HCT116 (cell line): ENCODE measurements at regions not wholly inside any gene's neighbourhood (a gene's known extent, or its start where the extent isn't known, plus 50 kb on each side); places are given as distances from the start of the nearest gene placed in this dataset.

ENCODE experiments used
- ATAC-seq: fragments of 200-7000 bp; cut with Tn5 transposase; 2 replicates; pipeline ENCODE4 v1.9.1; 2020; ENCODE audit warnings: mild to moderate bottlenecking, moderate library complexity
- BruUV-seq: library from RNA; stranded (reverse); fragments of 400-500 nt; replicated peaks from 2 replicates; lab custom pipeline; 2021; lab: Mats Ljungman, UMichigan
- CTCF ChIA-PET: fragments of 300-600 bp; sonication (Branson Sonifier 250); formaldehyde crosslinking; loops from one replicate; lab custom pipeline; 2021; ENCODE audit warnings: antibody characterized with exemption; lab: Charles Lee
- POLR2A ChIA-PET: fragments of 300-600, 350-600 bp; sonication (Branson Sonifier 250); formaldehyde crosslinking; loops from one replicate; lab custom pipeline; 2021; ENCODE audit warnings: antibody characterized with exemption; lab: Charles Lee
- RAD21 ChIA-PET, 2 experiments: fragments of 300-600 bp; sonication (Branson Sonifier 250); formaldehyde crosslinking; loops; one replicate each; lab custom pipeline; 2023; ENCODE audit warnings: low total read pairs in 2 of 2; ENCODE audit not compliant: uncharacterized antibody in 2 of 2, unreplicated experiment in 2 of 2, low non-redundant PET in 1 of 2; lab: Charles Lee
- DNase-seq: peaks from one replicate; pipeline ENCODE4 v3.0.0-alpha.2; 2010; ENCODE audit warnings: low read depth, low spot score
- H2AFZ ChIP-seq: fragments of 200-600 bp; shearing (Covaris generic), sonication (generic); 2 replicates; pipeline ENCODE4 v1.6.1; 2017; ENCODE audit warnings: low read depth, mixed run types, mixed read lengths, antibody characterized with exemption, low read length; ENCODE audit not compliant: poor library complexity, severe bottlenecking
- H3K27ac ChIP-seq: 2 replicates; pipeline ENCODE4 v1.5.1; 2012; ENCODE audit warnings: low read depth, low read length
- H3K27me3 ChIP-seq: fragments of 200-600 bp; sonication (generic); 2 replicates; pipeline ENCODE4 v1.6.1; 2016; ENCODE audit warnings: mixed run types, low read length, mixed read lengths; ENCODE audit not compliant: insufficient read depth
- H3K36me3 ChIP-seq, 2 experiments: fragments of 200-500 bp in 1 of 2; fragments of 200-600 bp in 1 of 2; sonication (Bioruptor generic) in 1 of 2; sonication (generic) in 1 of 2; 2 replicates each; pipeline versions ENCODE4 v1.5.1 to v1.6.1; 2014 to 2016; ENCODE audit warnings: low read length in 2 of 2, inconsistent platforms in 1 of 2, mixed read lengths in 1 of 2, mixed run types in 1 of 2; ENCODE audit not compliant: insufficient read depth in 2 of 2, control insufficient read depth in 1 of 2
- H3K4me1 ChIP-seq, 2 experiments: fragments of 200-600 bp in 1 of 2; sonication (generic) in 1 of 2; 2 replicates each; pipeline versions ENCODE4 v1.5.1 to v1.6.1; 2012 to 2017; ENCODE audit warnings: low read length in 2 of 2, inconsistent platforms in 1 of 2, mild to moderate bottlenecking in 1 of 2, mixed read lengths in 1 of 2, mixed run types in 1 of 2, moderate library complexity in 1 of 2; ENCODE audit not compliant: insufficient read depth in 2 of 2, control insufficient read depth in 1 of 2
- H3K4me2 ChIP-seq: fragments of 200-600 bp; sonication (generic); 2 replicates; pipeline ENCODE4 v1.6.1; 2017; ENCODE audit warnings: mixed run types, low read length, mixed read lengths
- H3K4me3 ChIP-seq, 2 experiments: fragments of 200-600 bp in 1 of 2; sonication (generic) in 1 of 2; replicated peaks in 1 of 2; 2 replicates each; pipeline ENCODE4 v1.5.1; 2011 to 2016; ENCODE audit warnings: low read length in 2 of 2, control low read depth in 1 of 2, low read depth in 1 of 2, mild to moderate bottlenecking in 1 of 2, mixed read lengths in 1 of 2, mixed run types in 1 of 2
- H3K79me2 ChIP-seq: fragments of 200-600 bp; sonication (generic); 2 replicates; pipeline ENCODE4 v1.6.1; 2017; ENCODE audit warnings: mild to moderate bottlenecking, mixed run types, low read length, moderate library complexity, mixed read lengths; ENCODE audit not compliant: insufficient read depth
- H3K9ac ChIP-seq: fragments of 200-600 bp; sonication (generic); 2 replicates; pipeline ENCODE4 v1.6.1; 2016; ENCODE audit warnings: low read length, mixed read lengths
- H3K9me2 ChIP-seq: fragments of 200-600 bp; sonication (generic), shearing (Covaris generic); 2 replicates; pipeline ENCODE4 v1.6.1; 2017; ENCODE audit warnings: mixed run types, mild to moderate bottlenecking, moderate library complexity; ENCODE audit not compliant: insufficient read depth
- H3K9me3 ChIP-seq, 2 experiments: fragments of 200-500 bp in 1 of 2; fragments of 200-600 bp in 1 of 2; sonication (Bioruptor generic) in 1 of 2; sonication (generic) in 1 of 2; 2 replicates each; pipeline ENCODE4 v1.6.1; 2014 to 2017; ENCODE audit warnings: low read length in 2 of 2, mixed read lengths in 2 of 2, inconsistent platforms in 1 of 2, low read depth in 1 of 2, mild to moderate bottlenecking in 1 of 2, mixed run types in 1 of 2, moderate library complexity in 1 of 2; ENCODE audit not compliant: control insufficient read depth in 1 of 2, insufficient read depth in 1 of 2
- H4K20me1 ChIP-seq: fragments of 200-600 bp; sonication (generic), shearing (Covaris generic); 2 replicates; pipeline ENCODE4 v1.6.1; 2017; ENCODE audit warnings: mixed run types, mild to moderate bottlenecking, moderate library complexity; ENCODE audit not compliant: insufficient read depth
- CBX3 ChIP-seq: IDR thresholded peaks from 2 replicates; pipeline ENCODE4 v1.6.1; 2012; ENCODE audit warnings: low read depth
- EZH2phosphoT487 ChIP-seq: fragments of 200-600 bp; IDR thresholded peaks from 2 replicates; pipeline ENCODE4 v1.6.1; 2018; ENCODE audit warnings: antibody characterized with exemption, borderline replicate concordance
- FOSL1 ChIP-seq: IDR thresholded peaks from 2 replicates; pipeline ENCODE4 v1.6.1; 2012; ENCODE audit warnings: low read depth
- POLR2A ChIP-seq: IDR thresholded peaks from 2 replicates; pipeline ENCODE4 v1.7.0; 2011; ENCODE audit warnings: borderline replicate concordance; ENCODE audit not compliant: insufficient read depth, insufficient read length; ENCODE audit errors: extremely low read depth
- POLR2AphosphoS5 ChIP-seq: IDR thresholded peaks from 2 replicates; pipeline ENCODE4 v1.6.1; 2011; ENCODE audit warnings: mild to moderate bottlenecking, low read depth, low read length, moderate library complexity
- RAD21 ChIP-seq: IDR thresholded peaks from 2 replicates; pipeline ENCODE4 v1.6.1; 2012; ENCODE audit warnings: low read depth, mild to moderate bottlenecking
- SIN3A ChIP-seq: IDR thresholded peaks from 2 replicates; pipeline ENCODE4 v1.6.1; 2012; ENCODE audit warnings: low read depth
- ZFX ChIP-seq: fragments of 450-650 bp; IDR thresholded peaks from 2 replicates; pipeline ENCODE4 v1.6.1; 2017
- ZNF274 ChIP-seq: fragments of 200-500 bp; sonication (Bioruptor generic); IDR thresholded peaks from 2 replicates; pipeline ENCODE4 v1.6.1; 2014; ENCODE audit warnings: mild to moderate bottlenecking, low read depth, low read length, inconsistent platforms
- intact Hi-C: fragments of 100-400 bp; cut with micrococcal nuclease; formaldehyde crosslinking; loops from 2 replicates; pipeline ENCODE4 v1.10.0; 2022

GRCh38 chr2:240289701-240290431 lies 145.6 kb upstream of the GPC1 start:
- DNase-seq (no peak), ATAC-seq (no peak)
- ChIA-PET RAD21 (no interaction called here), POLR2A (no interaction called here), CTCF (no interaction called here)
- Histone ChIP-seq H3K4me1 (no peaks in the 10 kb centered on the region), H3K4me3 (no peak overlapping the region), H4K20me1 (no peaks in the 10 kb centered on the region), H3K4me2 (no peak overlapping the region), H3K36me3 (no peaks in the 10 kb centered on the region), H3K27ac (no peak overlapping the region), H3K9ac (no peak overlapping the region), H3K9me3 (no peaks in the 10 kb centered on the region), H3K9me2 (no peaks in the 10 kb centered on the region), H3K27me3 (no peaks in the 10 kb centered on the region), H3K79me2 (no peaks in the 10 kb centered on the region), H2AFZ (no peak overlapping the region)
- intact Hi-C loops: loop anchor here (10.0 kb wide), 1 partner anchor 145 kb away; the partner anchor contains the start of gene GPC1
- TF ChIP-seq POLR2A (no peak), EZH2phosphoT487 (no peak), POLR2AphosphoS5 (no peak), RAD21 (no peak), FOSL1 (no peak), CBX3 (no peak), ZNF274 (no peak), SIN3A (no peak)
- BruUV-seq: no TSS peak

GRCh38 chr2:240290432-240291336 lies 144.8 kb upstream of the GPC1 start:
- ChIA-PET CTCF (no interaction called here), RAD21 (no interaction called here), POLR2A (no interaction called here)
- TF ChIP-seq ZFX (no peak), POLR2A (no peak)
- DNase-seq: no peak
- no peak overlapping the region for H2AFZ ChIP-seq
- H3K4me1 ChIP-seq: peaks cover 3 to 7% of the 10 kb centered on the region in 2 experiments
- no peak for ATAC-seq
- no peaks in the 10 kb centered on the region for H3K27me3 ChIP-seq
- intact Hi-C loops: loop anchor here (10.0 kb wide), 1 partner anchor 144 kb away; the partner anchor contains the start of gene GPC1
- no peak overlapping the region for H3K4me2 ChIP-seq
- no peaks in the 10 kb centered on the region for H3K79me2 ChIP-seq
- no peak overlapping the region for H3K4me3 ChIP-seq
- H4K20me1 ChIP-seq: no peaks in the 10 kb centered on the region
- BruUV-seq: no TSS peak
- no peaks in the 10 kb centered on the region for H3K36me3 ChIP-seq
- no peaks in the 10 kb centered on the region for H3K9me3 ChIP-seq
- H3K9ac ChIP-seq: no peak overlapping the region
- H3K27ac ChIP-seq: no peak overlapping the region
- H3K9me2 ChIP-seq: no peaks in the 10 kb centered on the region
